ENCODE measurements at regions not wholly inside any gene's neighbourhood (a gene's known extent, or its start where the extent isn't known, plus 50 kb on each side); places are given as distances from the start of the nearest gene placed in this dataset.

GRCh38 chr6:156268849-156269248 is 508.3 kb upstream of the ARID1B start:
- TF ChIP-seq CTCF (IDR thresholded peaks at IDR 0.05) (no peak), POLR2A (IDR thresholded peaks at IDR 0.05) (no peak)
